Erythroblast (primary cell): ENCODE measurements at regions not wholly inside any gene's neighbourhood (a gene's known extent, or its start where the extent isn't known, plus 50 kb on each side); places are given as distances from the start of the nearest gene placed in this dataset.
"Not testable (repeated sequence)": the region's sequence is repeated elsewhere in the genome, so short reads cannot be mapped to it uniquely, and the experiment has no call there.

Experiments used
- DNase-seq, 2 experiments: peaks; one replicate each; lab custom pipeline; 2025; lab: John Stamatoyannopoulos, UW
- GATA1 ChIP-seq: IDR thresholded peaks from 2 replicates; pipeline ENCODE4 v1.6.1; 2011; ENCODE audit warnings: low read depth, mild to moderate bottlenecking, control low read depth, low read length, moderate library complexity
- POLR2A ChIP-seq: IDR thresholded peaks from 2 replicates; pipeline ENCODE4 v1.6.1; 2011; ENCODE audit warnings: mild to moderate bottlenecking, low read length

- TF ChIP-seq POLR2A (no peak), GATA1 (no peak)
- DNase-seq: no peak
Observed at GRCh38 chr1:58190267-58190988, 356.1 kb downstream of the OMA1 start.

DNA sequence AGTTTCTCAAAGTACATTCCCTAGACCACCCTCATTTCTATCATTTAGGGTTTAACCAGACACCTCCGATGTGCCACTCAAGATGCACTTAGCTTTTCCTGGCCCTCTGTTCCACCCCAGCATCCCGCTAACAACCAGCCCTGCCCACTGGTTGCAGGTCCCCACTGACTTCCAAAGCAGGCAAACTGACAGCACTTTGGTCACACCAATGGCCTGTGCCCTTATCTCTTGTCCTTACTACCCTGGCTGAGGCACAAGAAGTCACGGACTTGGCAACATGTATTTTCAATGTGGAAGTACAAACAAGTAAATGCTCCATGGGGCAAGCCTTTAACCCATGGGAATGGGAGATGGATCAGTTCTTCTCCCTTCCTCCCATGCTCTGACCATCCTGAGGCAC is 357.1 kb downstream of the OMA1 start:
- no peak for DNase-seq
- TF ChIP-seq POLR2A: no peak
- no peak for TF ChIP-seq GATA1

DNA sequence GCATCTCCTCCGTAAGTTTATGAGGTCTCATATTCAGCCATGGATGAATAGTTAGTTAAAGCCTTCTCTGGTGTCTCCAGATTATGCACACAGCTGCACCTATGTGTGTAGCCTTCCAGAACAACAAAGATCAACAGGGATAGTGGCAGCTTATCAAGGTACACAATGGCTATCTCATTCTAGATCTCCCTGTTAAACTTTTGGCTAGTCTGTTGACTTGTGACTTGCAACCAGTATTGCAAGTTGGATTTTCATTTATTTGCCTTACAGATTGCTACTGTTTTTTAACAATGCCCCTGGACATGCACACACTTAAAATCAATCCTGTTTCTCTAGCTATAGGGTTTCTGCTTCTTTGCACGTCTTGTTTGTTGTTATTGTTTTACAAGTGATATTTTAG is 363.2 kb downstream of the OMA1 start:
- no peak for DNase-seq
- TF ChIP-seq GATA1 (no peak), POLR2A (no peak)

DNA sequence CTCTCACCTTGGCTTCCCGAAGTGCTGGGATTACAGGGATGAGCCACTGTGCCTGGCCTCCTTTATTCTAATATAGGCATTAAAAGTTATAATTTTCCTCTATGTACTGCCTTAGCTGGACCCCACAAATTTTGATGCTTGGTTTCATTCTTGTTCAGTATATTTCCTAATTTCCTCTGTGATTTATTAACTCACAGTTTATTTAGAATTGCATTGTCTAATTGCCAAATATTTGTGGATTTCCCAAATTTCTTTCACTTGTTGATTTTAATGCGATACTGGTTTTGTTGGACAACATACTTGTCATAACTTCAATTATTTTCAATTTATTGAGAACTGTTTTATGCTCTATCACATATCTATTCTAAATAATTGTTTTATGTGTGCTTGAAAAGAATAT is 366.0 kb downstream of the OMA1 start:
- TF ChIP-seq GATA1: no peak
- no peak for TF ChIP-seq POLR2A

GRCh38 chr1:58169160-58169559 is 377.4 kb downstream of the OMA1 start:
- DNase-seq: not testable (repeated sequence)

More for the DNA sequence above, 366.0 kb downstream of the OMA1 start:
- DNase-seq: no peak

DNA sequence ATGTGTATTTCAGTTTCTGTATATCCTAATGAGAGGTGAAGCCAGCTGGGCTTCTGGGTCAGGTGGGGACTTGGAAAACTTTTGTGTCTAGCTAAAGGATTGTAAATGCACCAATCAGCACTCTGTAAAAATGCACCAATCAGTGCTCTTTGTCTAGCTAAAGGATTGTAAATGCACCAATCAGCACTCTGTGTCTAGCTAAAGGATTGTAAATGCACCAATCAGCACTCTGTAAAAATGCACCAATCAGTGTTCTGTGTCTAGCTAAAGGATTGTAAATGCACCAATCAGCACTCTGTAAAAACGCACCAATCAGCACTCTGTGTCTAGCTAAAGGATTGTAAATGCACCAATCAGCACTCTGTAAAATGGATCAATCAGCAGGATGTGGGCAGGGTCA is 379.4 kb downstream of the OMA1 start:
- DNase-seq: not testable (repeated sequence)

- no peak for DNase-seq
- TF ChIP-seq GATA1 (no peak), POLR2A (no peak)
Observed at GRCh38 chr1:58166417-58166816, 380.1 kb downstream of the OMA1 start.

DNA sequence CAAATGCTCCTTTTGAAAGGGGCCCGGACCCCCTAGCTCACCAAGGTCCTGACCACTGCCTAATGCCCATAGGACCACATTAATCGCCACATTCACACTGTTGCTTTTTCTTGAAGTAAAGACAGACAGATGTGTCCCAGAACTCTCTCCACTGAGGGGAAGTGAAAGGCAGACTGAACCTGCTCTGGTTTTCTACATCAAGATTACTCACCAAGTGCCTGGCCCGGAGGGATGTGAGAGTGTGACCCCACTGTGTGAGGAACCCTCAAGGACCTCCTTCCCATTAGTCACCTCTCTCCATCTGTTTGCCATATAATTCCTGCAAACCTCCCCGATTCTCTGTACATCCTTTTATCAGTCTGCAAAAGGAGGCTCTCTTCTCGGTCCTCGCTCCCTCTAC is 381.5 kb downstream of the OMA1 start:
- no peak for DNase-seq
- TF ChIP-seq GATA1 (no peak), POLR2A (no peak)

DNA sequence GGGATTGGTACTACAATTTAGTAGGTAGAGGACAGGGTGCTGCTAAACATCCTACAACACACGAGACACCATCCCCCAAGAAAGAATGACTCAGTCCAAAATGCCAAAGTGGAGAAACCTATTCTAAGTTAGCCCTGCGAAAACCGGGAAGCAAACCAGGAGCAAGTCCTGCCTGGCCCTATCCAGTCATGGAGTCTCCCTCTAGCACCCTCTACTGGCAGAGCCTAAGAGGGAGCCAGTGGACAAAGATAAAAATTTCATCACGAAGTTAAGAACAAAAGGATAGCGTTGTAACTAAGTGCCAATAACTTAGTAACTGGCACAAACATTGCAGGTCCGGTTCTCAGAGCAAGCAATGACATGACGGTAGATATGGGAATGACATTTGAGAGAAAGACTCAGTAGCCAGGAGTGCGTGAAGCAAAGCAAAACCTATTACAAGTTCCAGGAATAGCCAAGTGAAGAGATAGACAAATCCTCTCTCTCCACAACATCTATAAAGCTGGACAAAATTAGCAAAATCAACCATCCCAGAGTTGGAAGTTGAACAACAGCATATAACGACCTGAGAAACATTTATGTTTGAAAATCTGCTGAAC is 383.5 kb downstream of the OMA1 start:
- TF ChIP-seq GATA1 (no peak), POLR2A (no peak)
- DNase-seq: peak; percentile 8 to 44

DNA sequence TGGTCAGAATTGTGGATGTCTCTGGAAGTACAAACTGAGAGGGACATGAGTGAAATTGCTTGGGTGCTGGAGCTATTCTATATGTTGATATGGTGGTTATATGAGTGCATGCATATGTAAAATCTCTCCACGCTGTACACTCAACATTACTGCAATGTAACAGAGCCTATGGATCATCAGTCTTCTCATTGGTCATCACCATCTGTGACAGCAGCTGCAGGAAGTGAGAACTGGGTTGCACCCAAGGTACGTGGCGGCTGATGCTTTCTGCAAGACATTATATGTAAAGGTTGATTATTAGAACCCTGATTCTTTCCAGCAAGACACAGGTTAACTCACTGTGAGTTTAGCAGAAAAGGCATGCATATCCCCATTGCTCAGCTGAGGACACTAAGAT is 387.1 kb downstream of the OMA1 start:
- TF ChIP-seq POLR2A (no peak), GATA1 (no peak)
- DNase-seq: no peak

DNA sequence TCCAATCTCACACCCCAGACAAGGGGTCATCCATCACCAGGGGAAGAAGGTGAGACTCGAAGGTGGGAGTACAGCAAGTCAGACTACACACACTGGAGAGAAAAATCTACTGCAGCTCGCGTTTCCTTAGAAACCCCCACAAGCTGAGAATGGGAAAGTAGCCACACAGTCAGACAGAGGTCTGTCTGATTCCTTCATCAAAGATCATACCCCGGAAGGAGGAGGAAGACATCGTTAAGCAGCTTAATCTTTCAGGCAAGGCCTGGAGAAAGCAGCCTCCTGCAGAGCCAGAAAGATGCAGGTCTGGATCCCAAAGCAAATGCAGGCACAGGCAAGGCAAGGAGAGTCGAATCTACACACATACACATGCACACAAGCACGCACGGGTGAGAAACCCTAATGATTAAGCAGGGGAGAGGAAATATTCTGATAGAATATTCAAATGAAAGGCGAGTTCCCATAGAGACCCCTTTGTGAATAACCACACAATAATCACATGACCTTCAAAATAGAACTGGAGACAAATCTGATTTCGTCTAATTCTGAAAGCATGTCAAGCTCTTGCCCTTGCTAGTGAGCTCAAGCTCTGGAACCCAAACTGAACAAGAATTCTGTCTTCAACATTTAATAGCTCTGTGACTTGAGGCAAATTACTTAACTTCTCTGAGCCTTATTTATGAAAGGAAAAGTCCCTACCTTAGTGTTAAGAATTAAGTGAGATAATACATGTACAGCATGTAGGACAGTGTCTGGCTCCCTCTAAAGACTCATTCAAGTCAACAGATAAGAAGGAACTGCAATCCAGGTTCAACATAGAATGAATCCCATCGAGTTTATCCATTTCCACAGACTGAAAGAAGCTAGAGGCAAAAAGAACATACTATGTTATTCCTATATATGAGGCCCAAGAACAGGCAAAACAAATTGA is 387.8 kb downstream of the OMA1 start:
- TF ChIP-seq POLR2A: no peak
- TF ChIP-seq GATA1: no peak
- DNase-seq: no peak

DNA sequence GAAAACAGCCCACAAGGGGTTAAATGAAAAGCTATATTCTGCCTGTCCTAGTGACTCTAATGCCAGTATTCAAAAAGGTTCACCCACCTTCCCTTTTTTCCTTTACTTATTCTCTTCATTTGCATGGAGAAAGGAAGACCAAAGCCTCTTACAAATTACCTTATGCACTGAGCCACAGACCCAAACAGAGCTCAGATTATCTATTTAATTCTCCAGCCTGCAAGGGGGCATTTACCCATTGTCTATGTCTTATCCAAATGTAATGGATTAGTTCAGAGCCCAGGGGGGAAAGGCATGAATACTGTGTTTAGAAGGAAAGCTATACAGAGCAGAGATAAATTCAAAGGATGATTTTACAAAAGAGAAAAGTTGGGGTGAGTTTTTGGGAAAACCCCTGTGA is 388.5 kb downstream of the OMA1 start:
- no peak for DNase-seq
- TF ChIP-seq POLR2A (no peak), GATA1 (no peak)

DNA sequence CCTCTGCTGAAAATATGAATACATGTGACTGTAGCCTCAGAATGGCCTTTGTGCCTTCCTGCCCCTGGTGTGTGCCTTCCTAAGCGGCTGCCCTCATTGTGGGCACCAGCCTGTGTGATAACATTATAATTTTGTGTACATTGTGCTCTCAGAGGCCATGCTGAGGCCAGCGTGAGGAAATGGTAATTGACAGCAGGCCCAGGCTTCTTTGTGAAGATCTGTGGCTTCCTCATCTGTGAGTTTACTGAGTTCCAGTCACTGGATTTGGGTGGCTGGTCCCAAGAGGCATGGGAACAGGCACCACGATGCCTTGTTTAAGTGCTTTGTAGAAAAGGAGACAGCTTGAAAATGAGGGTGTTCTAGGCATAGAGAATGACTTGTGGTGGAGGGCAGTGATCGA is 389.3 kb downstream of the OMA1 start:
- no peak for TF ChIP-seq GATA1
- TF ChIP-seq POLR2A: no peak
- no peak for DNase-seq

GRCh38 chr1:58156831-58157230 is 389.7 kb downstream of the OMA1 start:
- DNase-seq: no peak

DNA sequence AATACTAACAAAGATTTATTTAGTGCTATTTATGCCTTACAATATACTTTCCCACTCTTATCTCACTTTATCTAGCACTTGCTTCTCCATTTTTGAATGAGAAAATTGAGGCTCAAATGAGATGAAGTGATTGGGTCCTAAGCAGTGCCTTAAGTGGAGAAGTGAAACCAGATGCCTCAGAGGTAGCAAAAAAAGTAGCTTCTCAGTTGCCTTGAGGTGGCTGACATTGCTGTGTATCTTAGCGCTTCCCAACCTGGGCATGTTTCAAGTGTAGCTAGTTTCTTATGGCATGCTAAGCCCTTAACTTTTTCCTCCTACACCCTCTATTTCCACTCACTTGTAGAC is 390.4 kb downstream of the OMA1 start:
- no peak for DNase-seq
- TF ChIP-seq GATA1 (no peak), POLR2A (no peak)

More at GRCh38 chr1:58156831-58157230, 389.7 kb downstream of the OMA1 start:
- TF ChIP-seq GATA1: no peak
- TF ChIP-seq POLR2A: no peak
